HEK293 (cell line): ENCODE measurements at regions not wholly inside any gene's neighbourhood (a gene's known extent, or its start where the extent isn't known, plus 50 kb on each side); places are given as distances from the start of the nearest gene placed in this dataset.

ENCODE experiments used
- CTCF ChIA-PET: fragments of 350-600 bp; formaldehyde crosslinking; extraction: SDS; loops from one replicate; lab custom pipeline; 2021; ENCODE audit warnings: antibody characterized with exemption; lab: Yijun Ruan, JAX
- POLR2A ChIA-PET: fragments of 300-600 bp; formaldehyde crosslinking; extraction: SDS; loops from one replicate; lab custom pipeline; 2020; ENCODE audit warnings: antibody characterized with exemption, inconsistent platforms; lab: Yijun Ruan, JAX
- H3K27ac ChIP-seq: fragments of 200-500 bp; sonication (Bioruptor generic); 2 replicates; pipeline ENCODE4 v1.5.1; 2014; ENCODE audit warnings: low read depth, low read length, control low read depth, inconsistent platforms; ENCODE audit errors: extremely low read depth
- H3K36me3 ChIP-seq, 2 experiments: fragments of 200-500 bp in 1 of 2; sonication (Bioruptor generic) in 1 of 2; 1 replicate in 1 of 2; 2 replicates in 1 of 2; pipeline ENCODE4 v1.5.1; 2014 to 2017; ENCODE audit warnings: inconsistent platforms in 2 of 2, low read length in 2 of 2; ENCODE audit not compliant: control insufficient read depth in 2 of 2, insufficient read depth in 1 of 2
- H3K4me1 ChIP-seq: fragments of 200-500 bp; sonication (Bioruptor generic); 2 replicates; pipeline ENCODE4 v1.5.1; 2014; ENCODE audit warnings: mild to moderate bottlenecking, low read length, inconsistent platforms; ENCODE audit not compliant: control insufficient read depth, insufficient read depth
- H3K4me3 ChIP-seq: 2 replicates; pipeline ENCODE4 v1.5.1; 2011; ENCODE audit warnings: low read depth, mild to moderate bottlenecking, control low read depth, low read length, moderate library complexity
- H3K9me3 ChIP-seq: fragments of 200-500 bp; sonication (Bioruptor generic); 2 replicates; pipeline ENCODE4 v1.5.1; 2014; ENCODE audit warnings: low read depth, low read length, inconsistent platforms; ENCODE audit not compliant: control insufficient read depth, insufficient read depth
- BCL11B ChIP-seq: fragments of 450-650 bp; formaldehyde crosslinking; IDR thresholded peaks from 2 replicates; pipeline ENCODE4 v1.5.1; 2016; ENCODE audit warnings: low read depth, missing biosample characterization, missing genetic modification characterization
- EGR2 ChIP-seq: fragments of 450-650 bp; formaldehyde crosslinking; IDR thresholded peaks from 2 replicates; pipeline ENCODE4 v1.5.1; 2016; ENCODE audit warnings: low read depth, missing biosample characterization, missing genetic modification characterization
- GLI2 ChIP-seq: fragments of 450-650 bp; formaldehyde crosslinking; IDR thresholded peaks from 2 replicates; pipeline ENCODE4; 2017; ENCODE audit warnings: missing biosample characterization, missing genetic modification characterization, low read depth, borderline replicate concordance
- HIC1 ChIP-seq: fragments of 450-650 bp; formaldehyde crosslinking; IDR thresholded peaks from 2 replicates; pipeline ENCODE4 v1.5.1; 2016; ENCODE audit warnings: missing biosample characterization, missing genetic modification characterization
- HOXC10 ChIP-seq: sonication (generic); formaldehyde crosslinking; IDR thresholded peaks from 2 replicates; pipeline ENCODE4 v1.8.1; 2023; ENCODE audit warnings: mild to moderate bottlenecking, missing genetic modification reagents
- KLF1 ChIP-seq: fragments of 450-650 bp; formaldehyde crosslinking; IDR thresholded peaks from 2 replicates; pipeline ENCODE4 v1.5.1; 2016; ENCODE audit warnings: missing biosample characterization, missing genetic modification characterization
- MYNN ChIP-seq: fragments of 450-650 bp; formaldehyde crosslinking; IDR thresholded peaks from 2 replicates; pipeline ENCODE4 v1.5.1; 2016; ENCODE audit warnings: missing biosample characterization, missing genetic modification characterization, borderline replicate concordance
- PRDM1 ChIP-seq: fragments of 450-650 bp; formaldehyde crosslinking; IDR thresholded peaks from 2 replicates; pipeline ENCODE4; 2016; ENCODE audit warnings: missing biosample characterization, missing genetic modification characterization
- YY1 ChIP-seq: fragments of 450-650 bp; formaldehyde crosslinking; IDR thresholded peaks from 2 replicates; pipeline ENCODE4 v1.5.1; 2018; ENCODE audit warnings: missing biosample characterization, missing genetic modification characterization
- ZBTB17 ChIP-seq: fragments of 450-650 bp; formaldehyde crosslinking; IDR thresholded peaks from 2 replicates; pipeline ENCODE4 v1.5.1; 2016; ENCODE audit warnings: missing biosample characterization, missing genetic modification characterization
- ZNF132 ChIP-seq: fragments of 450-650 bp; formaldehyde crosslinking; IDR thresholded peaks from 2 replicates; pipeline ENCODE4 v1.5.1; 2017; ENCODE audit warnings: missing biosample characterization, missing genetic modification characterization, borderline replicate concordance
- ZNF138 ChIP-seq: fragments of 450-650 bp; formaldehyde crosslinking; IDR thresholded peaks from 2 replicates; pipeline ENCODE4 v1.5.1; 2016; ENCODE audit warnings: missing biosample characterization, missing genetic modification characterization, borderline replicate concordance
- ZNF214 ChIP-seq: fragments of 450-650 bp; formaldehyde crosslinking; IDR thresholded peaks from 2 replicates; pipeline ENCODE4 v1.5.1; 2017; ENCODE audit warnings: missing biosample characterization, mild to moderate bottlenecking, missing genetic modification characterization, borderline replicate concordance
- ZNF292 ChIP-seq: fragments of 450-650 bp; formaldehyde crosslinking; IDR thresholded peaks from 2 replicates; pipeline ENCODE4 v1.5.1; 2016; ENCODE audit warnings: low read depth, missing biosample characterization, missing genetic modification characterization, borderline replicate concordance
- ZNF514 ChIP-seq: fragments of 450-650 bp; formaldehyde crosslinking; IDR thresholded peaks from 2 replicates; pipeline ENCODE4 v1.5.1; 2016; ENCODE audit warnings: missing biosample characterization, missing genetic modification characterization
- ZNF529 ChIP-seq: fragments of 450-650 bp; formaldehyde crosslinking; IDR thresholded peaks from 2 replicates; pipeline ENCODE4 v1.5.1; 2017; ENCODE audit warnings: missing genetic modification characterization, missing biosample characterization; ENCODE audit not compliant: insufficient replicate concordance
- ZNF530 ChIP-seq: fragments of 450-650 bp; formaldehyde crosslinking; IDR thresholded peaks from 2 replicates; pipeline ENCODE4 v1.5.1; 2016; ENCODE audit warnings: low read depth, missing biosample characterization, missing genetic modification characterization
- ZNF654 ChIP-seq: fragments of 450-650 bp; formaldehyde crosslinking; IDR thresholded peaks from 2 replicates; pipeline ENCODE4 v1.5.1; 2016; ENCODE audit warnings: low read depth, missing biosample characterization, missing genetic modification characterization
- ZNF664 ChIP-seq: fragments of 450-650 bp; formaldehyde crosslinking; IDR thresholded peaks from 2 replicates; pipeline ENCODE4 v1.5.1; 2016; ENCODE audit warnings: missing biosample characterization, missing genetic modification characterization
- ZNF670 ChIP-seq: fragments of 450-650 bp; formaldehyde crosslinking; IDR thresholded peaks from 2 replicates; pipeline ENCODE4 v1.5.1; 2016; ENCODE audit warnings: missing biosample characterization, missing genetic modification characterization, low read depth
- ZSCAN23 ChIP-seq: fragments of 450-650 bp; formaldehyde crosslinking; IDR thresholded peaks from 2 replicates; pipeline ENCODE4 v1.5.1; 2016; ENCODE audit warnings: missing biosample characterization, missing genetic modification characterization
- TF ChIP-seq, protein P1 (sequence below): fragments of 450-650 bp; formaldehyde crosslinking; conservative IDR thresholded peaks from 2 replicates; pipeline ENCODE4 v1.5.1; 2016; ENCODE audit warnings: low read depth, missing biosample characterization, missing genetic modification characterization

- no peak for TF ChIP-seq ZNF530 (tag by site-specific recombination)
- no peak for TF ChIP-seq GLI2 (tag by site-specific recombination)
- no peak for TF ChIP-seq ZNF514 (tag by site-specific recombination)
- TF ChIP-seq ZNF292 (tag by site-specific recombination): no peak
These were observed 730.0 kb downstream of the SOCS6 start (continued) for GRCh38 chr18:71018816-71019215.

DNA sequence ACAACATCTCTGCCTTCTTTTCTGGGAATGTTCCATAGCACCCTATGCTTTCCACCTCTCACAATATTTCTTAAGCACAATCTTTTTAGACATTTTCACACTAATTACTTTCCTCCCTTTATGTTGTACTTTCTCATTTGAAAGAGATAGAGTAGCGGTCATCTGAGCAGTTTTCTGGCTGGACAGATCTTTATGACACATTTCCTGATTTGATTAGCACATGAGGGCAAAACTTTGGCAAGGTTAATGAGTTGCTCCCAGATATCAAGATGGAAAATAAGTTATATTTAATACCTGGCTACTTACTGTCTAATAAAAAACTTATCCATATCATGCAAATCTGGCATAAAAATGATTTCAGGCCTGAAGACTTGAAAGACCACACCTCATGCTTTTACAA, 723.9 kb downstream of the SOCS6 start:
- no peak for TF ChIP-seq EGR2
- no peaks in the 10 kb centered on the region for H3K36me3 ChIP-seq
- ChIA-PET CTCF (no interaction called here), POLR2A (no interaction called here)
- H3K4me1 ChIP-seq: no peaks in the 10 kb centered on the region
- H3K4me3 ChIP-seq: no peak overlapping the region
- no peak overlapping the region for H3K27ac ChIP-seq
- H3K9me3 ChIP-seq: no peaks in the 10 kb centered on the region

DNA sequence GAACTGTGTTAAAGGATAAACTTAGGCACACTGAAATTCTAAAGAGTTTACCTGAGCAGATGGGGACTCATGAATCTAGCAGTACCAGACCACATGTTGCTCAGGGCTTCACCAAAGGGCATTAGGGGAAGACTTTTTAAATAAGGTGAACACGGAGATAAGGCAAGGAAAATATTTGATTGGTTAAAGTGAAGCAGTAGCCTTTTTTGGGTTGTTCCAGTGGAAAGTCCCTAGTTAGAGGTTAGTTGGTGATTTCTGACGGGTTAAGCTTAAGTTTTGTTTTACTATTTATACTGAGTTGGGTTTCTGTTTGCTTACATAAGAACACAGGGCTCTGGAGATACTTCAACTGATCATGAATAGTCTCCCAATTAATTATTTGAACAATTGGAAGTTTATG, 722.5 kb downstream of the SOCS6 start:
- CTCF ChIA-PET: no interaction called here
- no peak overlapping the region for H3K27ac ChIP-seq

DNA sequence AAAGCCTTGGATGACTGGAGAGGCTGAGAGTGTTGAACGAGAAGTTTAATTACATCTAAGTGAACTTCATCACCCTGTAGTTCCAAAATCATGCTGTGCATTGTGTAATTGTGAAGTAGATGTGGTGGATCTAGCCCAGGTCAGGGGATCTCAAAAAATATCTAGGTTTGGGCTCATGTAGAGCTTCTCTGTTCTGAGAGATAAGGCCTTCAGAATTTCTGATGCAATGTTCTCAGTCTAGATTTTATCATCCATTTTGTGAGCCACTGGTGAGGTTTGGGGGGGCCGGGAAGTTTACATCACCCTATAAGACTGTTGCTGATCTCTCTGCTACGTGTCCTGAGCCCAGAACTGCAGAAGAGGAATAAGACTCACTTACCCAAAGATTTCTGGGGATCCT, 719.4 kb downstream of the SOCS6 start:
- CTCF ChIA-PET: no interaction called here

More for the DNA sequence above, 722.5 kb downstream of the SOCS6 start:
- TF ChIP-seq MYNN: no peak
- TF ChIP-seq, protein P1, sequence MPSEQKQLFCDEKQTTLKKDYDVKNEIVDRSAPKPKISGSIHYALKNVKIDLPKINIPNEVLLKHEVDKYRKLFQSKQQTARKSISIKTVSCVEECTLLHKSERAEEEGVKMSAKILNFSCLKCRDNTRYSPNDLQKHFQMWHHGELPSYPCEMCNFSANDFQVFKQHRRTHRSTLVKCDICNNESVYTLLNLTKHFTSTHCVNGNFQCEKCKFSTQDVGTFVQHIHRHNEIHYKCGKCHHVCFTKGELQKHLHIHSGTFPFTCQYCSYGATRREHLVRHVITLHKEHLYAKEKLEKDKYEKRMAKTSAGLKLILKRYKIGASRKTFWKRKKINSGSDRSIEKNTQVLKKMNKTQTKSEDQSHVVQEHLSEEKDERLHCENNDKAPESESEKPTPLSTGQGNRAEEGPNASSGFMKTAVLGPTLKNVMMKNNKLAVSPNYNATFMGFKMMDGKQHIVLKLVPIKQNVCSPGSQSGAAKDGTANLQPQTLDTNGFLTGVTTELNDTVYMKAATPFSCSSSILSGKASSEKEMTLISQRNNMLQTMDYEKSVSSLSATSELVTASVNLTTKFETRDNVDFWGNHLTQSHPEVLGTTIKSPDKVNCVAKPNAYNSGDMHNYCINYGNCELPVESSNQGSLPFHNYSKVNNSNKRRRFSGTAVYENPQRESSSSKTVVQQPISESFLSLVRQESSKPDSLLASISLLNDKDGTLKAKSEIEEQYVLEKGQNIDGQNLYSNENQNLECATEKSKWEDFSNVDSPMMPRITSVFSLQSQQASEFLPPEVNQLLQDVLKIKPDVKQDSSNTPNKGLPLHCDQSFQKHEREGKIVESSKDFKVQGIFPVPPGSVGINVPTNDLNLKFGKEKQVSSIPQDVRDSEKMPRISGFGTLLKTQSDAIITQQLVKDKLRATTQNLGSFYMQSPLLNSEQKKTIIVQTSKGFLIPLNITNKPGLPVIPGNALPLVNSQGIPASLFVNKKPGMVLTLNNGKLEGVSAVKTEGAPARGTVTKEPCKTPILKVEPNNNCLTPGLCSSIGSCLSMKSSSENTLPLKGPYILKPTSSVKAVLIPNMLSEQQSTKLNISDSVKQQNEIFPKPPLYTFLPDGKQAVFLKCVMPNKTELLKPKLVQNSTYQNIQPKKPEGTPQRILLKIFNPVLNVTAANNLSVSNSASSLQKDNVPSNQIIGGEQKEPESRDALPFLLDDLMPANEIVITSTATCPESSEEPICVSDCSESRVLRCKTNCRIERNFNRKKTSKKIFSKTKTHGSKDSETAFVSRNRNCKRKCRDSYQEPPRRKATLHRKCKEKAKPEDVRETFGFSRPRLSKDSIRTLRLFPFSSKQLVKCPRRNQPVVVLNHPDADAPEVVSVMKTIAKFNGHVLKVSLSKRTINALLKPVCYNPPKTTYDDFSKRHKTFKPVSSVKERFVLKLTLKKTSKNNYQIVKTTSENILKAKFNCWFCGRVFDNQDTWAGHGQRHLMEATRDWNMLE: no peak
- TF ChIP-seq ZNF132 (tag by site-specific recombination): no peak
- no peak for TF ChIP-seq ZNF670 (tag by site-specific recombination)
- no peak for TF ChIP-seq ZSCAN23
- POLR2A ChIA-PET: no interaction called here
- no peak overlapping the region for H3K4me3 ChIP-seq
- H3K36me3 ChIP-seq: no peaks in the 10 kb centered on the region
- no peaks in the 10 kb centered on the region for H3K4me1 ChIP-seq
- no peaks in the 10 kb centered on the region for H3K9me3 ChIP-seq

More for the DNA sequence above, 719.4 kb downstream of the SOCS6 start:
- H3K27ac ChIP-seq: no peak overlapping the region
- H3K4me3 ChIP-seq: no peak overlapping the region
- no peaks in the 10 kb centered on the region for H3K36me3 ChIP-seq
- no peak for TF ChIP-seq YY1 (tag by site-specific recombination)
- TF ChIP-seq BCL11B (tag by site-specific recombination): no peak
- no peak for TF ChIP-seq ZNF138 (tag by site-specific recombination)
- no peak for TF ChIP-seq PRDM1 (tag by site-specific recombination)
- no peak for TF ChIP-seq ZNF664
- no peak for TF ChIP-seq KLF1
- no peak for TF ChIP-seq HIC1
- TF ChIP-seq ZNF529 (tag by site-specific recombination): no peak
- TF ChIP-seq ZSCAN23: no peak
- no peak for TF ChIP-seq ZBTB17 (tag by site-specific recombination)
- TF ChIP-seq ZNF214 (tag by site-specific recombination): no peak
- TF ChIP-seq HOXC10: no peak
- no peak for TF ChIP-seq ZNF654 (tag by site-specific recombination)
- TF ChIP-seq, all 188 proteins: peak for 0
- POLR2A ChIA-PET: no interaction called here
- Histone ChIP-seq H3K4me1 (no peaks in the 10 kb centered on the region), H3K9me3 (no peaks in the 10 kb centered on the region)
